Activated CD4-positive, CD25-positive, alpha-beta regulatory T cell treated with anti-CD3 and anti-CD28 coated beads, Interleukin-2, amount 50 U/mL, for 24 hours (primary cell): ENCODE measurements at regions not wholly inside any gene's neighbourhood (a gene's known extent, or its start where the extent isn't known, plus 50 kb on each side); places are given as distances from the start of the nearest gene placed in this dataset.
"Not testable (repeated sequence)": the region's sequence is repeated elsewhere in the genome, so short reads cannot be mapped to it uniquely, and the experiment has no call there.

Source experiments
- ATAC-seq, 2 donors: fragments of 150-1000 bp; cut with Tn5 transposase; one replicate each; pipeline ENCODE4 v1.10.0; 2021; ENCODE audit warnings: mild to moderate bottlenecking in 1 of 2, moderate library complexity in 1 of 2

DNA sequence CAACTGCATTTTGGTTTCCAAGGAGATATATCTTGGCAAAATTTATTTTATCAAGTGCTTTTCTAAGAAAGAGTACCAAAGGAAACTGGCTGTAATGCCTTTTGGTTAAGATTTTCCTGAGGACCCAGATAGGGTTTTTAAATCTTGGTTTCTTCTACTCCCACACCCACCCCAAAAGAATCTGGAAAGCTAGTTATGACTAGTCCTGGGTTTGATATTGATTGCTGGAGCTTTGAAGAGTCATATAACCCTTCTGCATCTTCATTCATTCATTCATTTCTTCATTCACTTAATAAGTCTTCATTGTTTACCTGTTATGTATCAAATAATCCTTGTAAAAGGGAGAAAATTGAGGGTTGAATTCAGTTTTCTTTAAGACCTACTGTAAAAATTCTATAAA, 425.2 kb downstream of the PCNX1 start:
- no peak for ATAC-seq

DNA sequence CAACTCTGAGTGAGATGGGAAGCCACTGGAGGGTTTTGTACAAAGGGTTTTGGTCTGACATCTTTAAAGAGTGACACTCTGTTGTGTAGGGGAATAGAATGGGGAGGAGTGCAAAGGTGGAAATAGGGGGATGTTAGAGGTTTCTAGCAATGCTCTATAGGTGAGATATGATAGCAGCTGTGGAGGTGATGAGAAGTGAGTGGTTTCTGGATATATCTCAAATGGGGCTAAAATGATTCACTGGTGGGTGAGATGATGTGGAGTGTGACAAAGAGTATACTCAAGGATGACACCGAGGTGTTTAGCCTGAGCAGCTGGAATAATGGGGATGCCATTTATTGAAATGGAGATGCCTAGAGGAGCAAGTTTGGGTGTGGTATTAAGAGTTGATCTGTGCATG, 426.4 kb downstream of the PCNX1 start:
- ATAC-seq, result peak; percentile 88 to 91

DNA sequence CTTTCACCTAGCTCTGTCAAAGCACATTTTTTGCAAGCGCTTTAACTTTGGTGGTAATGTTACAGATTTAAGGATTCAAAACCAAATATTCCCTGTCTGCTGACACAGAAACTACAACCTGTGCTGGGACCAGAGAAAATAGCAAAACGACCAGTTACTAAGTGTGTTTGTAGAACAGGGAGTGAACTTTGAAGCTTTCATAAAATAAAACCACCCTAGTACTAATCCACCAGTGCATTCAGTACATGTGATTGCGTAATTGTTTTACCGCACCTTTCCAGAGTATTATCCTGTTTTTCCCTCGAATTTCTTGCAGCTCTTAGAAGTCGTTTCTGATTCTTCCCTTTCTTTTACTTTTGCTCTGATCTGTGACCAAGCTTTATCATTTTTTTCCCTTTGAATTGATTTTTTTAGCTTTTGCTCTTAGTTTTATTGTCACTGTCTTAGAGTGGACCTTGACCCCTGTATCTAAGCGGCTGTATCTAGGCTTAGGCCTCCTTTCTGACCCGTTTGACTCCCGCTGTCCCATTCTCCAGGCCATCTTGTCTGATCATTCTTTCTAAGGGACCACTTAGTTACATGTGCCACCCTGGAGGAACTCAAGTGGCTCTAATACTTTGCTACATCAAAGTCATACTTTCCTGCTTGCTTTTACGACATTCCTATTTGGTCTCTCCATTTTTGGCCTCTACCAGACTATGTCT, 429.4 kb downstream of the PCNX1 start:
- no peak for ATAC-seq

DNA sequence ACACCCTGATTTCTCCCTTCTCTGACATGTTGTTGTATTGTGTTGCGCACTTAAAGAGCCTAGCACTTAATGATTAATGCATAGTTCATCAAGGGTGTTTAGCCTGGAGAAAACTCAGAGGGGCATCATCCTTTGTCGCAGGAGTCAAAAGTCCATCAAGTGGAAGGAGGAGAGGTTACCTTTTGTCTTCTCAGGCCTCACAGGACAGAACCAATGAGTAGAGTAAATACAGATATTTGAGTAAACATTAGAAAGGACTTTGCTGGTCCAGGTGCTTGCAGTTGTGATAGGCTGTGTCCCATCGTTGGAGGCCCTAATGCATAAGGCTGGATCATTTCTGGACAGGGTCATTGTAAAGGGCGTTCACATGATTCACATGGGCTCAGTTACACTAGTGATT, 430.9 kb downstream of the PCNX1 start:
- ATAC-seq, result no peak

DNA sequence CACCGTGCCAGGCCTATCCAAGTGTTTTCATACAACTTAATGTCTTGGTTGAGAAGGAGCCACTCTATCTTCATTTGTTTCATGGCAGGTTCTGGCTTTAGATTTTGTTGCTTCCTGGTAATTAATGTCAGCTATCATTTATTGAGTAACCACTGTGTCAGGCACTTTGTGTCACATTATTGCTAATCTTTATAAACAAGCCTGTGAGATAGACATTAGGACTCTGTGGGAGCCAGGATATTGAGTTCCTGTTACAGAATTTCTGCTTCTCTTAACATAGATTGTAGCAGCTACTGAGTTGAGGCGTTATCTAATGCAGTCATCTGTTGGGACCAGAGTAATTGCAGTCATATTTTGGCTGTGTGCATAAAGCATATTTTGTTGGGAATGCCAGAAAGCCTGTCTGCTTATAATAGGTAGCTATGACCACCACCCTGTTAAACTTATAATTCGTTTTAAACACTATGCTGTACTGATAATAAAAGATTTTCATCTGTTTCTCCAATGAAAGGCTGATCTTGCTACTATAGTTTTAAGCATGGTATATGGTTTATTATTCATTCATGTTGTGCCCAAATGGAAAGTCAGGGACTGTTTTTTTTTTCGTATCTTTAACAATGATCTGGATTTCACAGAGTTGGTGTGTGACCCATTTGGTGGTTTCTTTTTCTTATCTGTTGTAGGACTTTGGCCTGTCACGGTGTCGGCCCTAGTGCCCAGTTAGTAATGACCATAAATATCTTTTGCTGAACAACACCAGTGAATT, 432.6 kb downstream of the PCNX1 start:
- no peak for ATAC-seq

DNA sequence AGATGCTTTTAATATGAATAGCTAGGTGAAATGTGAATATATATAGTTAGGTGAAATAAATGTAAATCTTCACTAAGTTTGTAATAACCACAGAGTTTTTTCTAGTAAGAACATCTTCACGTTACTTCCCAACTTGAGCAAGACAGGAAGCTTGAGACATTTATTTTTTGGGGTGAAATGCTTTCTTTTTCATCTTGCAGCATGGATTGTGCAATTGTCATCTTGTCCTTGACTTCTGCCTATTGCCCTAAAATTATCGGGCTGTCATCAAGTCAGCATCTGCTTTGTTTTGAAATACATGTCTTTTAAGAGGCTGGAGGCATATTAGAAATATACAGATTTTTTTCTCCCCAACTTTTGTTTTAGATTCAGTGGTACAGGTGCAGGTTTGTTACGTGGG, 433.9 kb downstream of the PCNX1 start:
- no peak for ATAC-seq

DNA sequence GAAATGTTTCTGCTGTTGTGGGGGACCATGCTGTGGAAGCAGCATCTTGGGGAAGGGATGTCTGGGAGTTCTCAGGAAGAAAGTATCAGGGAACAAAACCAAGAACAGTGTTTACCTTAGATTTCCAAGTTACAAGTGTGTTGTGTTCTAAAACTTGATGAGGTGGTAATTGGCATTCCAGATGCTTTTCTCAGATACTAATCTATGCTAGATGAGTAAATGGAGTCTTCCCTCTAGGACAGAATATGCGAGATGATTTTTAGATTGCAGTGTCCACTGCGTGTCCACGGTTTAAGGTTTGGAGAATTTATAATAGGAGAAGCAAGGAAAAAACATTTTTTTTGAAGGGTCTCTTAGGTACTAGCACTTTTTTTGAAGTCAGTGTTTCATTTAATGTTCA, 436.5 kb downstream of the PCNX1 start:
- no peak for ATAC-seq

DNA sequence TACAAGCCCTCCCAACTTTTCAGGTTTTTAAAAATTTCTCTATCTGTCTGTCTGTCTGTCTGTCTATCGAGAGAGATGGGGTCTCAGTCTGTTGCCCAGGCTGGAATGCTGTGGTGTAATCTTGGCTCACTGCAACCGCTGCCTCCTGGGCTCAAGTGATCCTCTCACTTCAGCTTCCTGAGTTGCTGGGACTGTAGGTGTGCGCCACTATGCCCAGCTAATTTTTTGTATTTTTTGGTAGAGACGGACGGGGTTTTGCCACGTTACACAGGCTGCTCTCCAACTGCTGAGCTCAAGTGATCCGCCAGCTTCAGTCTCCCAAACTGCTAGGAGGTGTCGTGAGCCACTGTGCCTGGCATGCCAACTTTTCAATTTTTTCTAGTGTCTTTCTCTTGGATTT, 437.2 kb downstream of the PCNX1 start:
- no peak for ATAC-seq

DNA sequence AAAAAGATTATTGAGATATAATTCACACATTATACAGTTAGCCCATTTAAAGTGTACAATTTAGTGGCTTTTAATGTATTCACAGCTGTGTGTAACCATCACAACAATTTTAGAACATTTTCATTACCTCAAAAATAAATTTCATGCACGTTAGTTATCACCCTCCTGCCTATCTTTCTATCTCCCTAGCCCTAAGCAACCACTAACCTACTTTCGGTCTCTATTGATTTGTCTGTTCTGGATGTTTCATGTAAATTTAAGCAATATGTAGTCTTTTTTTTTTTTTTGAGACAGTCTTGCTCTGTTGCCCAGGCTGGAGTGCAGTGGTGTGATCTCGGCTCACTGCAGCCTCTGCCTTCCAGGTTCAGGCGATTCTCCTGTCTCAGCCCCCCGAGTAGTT, 439.4 kb downstream of the PCNX1 start:
- ATAC-seq, result peak in 1 of 2 donors; percentile 51

DNA sequence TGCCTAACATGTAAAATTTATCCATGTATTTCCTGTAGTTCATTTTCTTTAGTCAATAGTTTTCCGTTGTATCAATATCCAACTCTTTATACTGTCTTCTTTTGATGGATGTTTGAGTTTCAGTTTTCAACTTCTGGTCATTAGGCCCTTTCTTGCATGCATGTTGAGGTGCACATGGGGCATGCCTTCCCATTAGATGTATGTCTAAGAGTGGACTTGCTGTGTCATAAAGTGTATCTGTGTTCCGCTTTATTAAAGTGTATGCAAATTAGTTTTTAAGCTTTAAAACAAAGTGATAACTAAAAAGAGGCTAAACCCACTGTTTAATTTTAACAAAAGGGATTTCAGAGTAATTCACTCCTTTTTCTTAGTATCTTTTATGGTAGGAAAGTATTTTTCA, 441.1 kb downstream of the PCNX1 start:
- no peak for ATAC-seq

DNA sequence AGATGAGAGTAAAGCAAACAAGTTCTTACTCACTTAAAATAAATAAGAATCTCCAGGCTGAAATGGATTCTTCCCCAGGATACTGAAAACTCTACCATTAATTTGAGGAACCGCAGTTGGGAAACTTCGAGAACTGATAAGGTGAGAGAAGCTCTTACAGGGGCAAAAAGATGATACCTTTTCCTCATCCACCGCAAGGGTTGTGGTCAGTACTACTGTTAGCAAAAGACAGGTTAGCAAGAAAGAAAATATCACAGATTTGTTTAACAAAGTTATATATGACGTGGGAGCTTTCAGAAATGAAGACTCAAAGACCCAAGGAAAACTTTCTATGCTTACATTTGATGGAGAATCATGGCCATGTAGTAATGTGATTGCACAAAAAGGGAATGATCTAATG, 441.6 kb downstream of the PCNX1 start:
- ATAC-seq, result no peak

DNA sequence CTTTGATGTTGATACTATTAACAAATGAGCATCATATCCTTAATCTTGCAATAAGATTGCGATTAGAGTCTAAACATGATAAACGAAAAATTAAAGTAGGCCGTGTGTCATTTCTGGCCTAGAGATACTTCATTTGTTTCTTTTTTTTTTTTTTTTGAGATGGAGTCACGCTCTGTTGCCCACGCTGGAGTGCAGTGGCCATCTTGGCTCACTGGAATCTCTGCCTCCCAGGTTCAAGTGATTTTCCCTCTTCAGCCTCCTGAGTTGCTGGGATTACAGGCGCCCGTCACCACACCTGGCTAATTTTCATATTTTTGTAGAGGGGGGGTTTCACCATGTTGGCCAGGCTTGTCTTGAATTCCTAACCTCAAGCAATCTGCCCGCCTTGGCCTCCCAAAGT, 446.9 kb downstream of the PCNX1 start:
- no peak for ATAC-seq

DNA sequence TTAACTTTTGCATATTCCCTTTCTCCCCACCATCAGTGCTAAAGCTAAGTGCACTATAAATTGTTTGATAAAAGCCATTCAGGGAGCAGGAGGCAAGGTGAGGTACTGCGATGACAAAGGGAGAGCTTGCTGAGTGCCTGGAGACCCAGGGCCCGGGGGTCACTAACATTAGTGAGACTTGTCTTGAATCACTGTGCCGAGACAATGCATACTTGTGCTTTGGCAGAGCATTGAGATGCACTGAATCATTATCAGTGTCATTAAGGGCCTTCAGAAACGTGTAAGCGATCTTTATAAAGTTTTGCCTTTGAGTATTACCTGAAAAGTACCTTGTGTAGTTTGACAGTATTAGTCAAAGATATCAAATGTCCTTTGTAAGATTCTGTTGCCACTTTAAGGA, 447.5 kb downstream of the PCNX1 start:
- no peak for ATAC-seq

DNA sequence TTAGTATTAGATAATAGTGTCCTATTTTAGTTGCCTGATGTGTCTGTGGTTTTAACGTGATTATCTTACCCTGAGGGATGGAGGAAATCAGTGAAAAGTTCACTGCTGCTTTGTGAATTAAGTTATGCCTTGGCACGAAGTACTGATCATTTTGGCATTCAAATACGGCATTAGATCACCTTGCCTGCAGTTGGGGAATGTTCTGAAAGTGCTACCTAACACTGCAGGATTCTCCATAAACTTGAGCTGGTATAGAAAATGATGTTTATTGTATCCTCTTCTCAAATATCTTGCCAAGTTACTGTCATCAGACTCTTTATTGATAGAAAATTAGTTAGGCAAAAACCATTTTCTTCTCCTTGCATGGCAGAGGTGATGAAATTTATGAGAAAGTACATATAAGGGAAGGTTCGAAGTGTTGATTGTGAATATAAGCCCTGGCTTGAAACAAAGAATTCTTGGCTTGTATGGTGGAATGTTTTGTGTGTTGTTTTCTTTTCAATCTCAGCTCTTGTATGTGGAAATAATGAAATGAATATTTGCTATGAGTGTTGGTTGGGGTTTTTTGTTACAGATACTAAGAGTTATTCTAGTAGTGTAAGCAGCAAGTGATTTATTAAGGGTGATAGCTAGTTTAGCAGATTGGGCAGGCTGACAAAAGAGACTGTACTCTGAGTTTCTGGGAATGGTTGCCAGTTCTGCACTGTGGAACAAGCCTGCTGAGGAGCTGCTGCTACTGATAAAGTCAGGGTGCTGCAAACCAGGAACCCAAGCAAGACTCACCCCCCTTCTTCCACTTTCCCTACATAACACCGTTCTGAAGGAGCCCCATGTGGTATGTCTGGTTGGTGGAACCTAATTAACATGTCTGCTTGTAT, 448.3 kb downstream of the PCNX1 start:
- no peak for ATAC-seq

DNA sequence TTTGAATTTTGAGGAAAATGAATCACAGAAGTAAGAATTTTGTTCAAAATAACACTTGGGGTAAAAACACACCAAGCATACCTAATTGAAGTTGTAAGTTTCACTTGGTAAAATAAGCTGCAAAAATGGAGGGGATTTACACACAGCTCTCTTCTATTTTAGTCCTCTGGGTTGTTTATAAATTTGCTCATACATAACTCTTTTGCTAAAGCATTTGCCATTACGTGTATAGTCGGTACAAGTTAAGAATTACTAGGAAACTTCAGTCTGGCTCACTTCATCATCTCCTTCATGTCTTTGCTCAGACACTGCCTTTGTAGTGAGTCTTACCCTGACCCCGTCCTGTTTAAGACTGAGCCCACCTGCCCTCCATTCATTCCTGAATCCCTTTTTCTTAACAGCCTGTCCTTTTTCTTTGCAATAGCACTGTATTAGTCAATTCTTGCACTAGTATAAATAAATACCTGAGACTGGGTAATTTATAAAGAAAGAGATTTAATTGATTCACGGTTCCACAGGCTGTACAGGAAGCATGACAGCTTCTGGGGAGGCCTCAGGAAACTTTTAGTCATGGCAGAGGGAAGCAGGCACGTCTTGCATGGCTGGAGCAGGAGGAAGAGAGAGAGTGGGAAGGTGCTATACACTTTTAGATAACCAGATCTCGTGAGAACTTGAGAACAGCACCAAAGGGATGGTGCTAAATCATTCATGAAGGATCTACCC, 451.1 kb downstream of the PCNX1 start:
- peak; percentile 35 to 59 for ATAC-seq

DNA sequence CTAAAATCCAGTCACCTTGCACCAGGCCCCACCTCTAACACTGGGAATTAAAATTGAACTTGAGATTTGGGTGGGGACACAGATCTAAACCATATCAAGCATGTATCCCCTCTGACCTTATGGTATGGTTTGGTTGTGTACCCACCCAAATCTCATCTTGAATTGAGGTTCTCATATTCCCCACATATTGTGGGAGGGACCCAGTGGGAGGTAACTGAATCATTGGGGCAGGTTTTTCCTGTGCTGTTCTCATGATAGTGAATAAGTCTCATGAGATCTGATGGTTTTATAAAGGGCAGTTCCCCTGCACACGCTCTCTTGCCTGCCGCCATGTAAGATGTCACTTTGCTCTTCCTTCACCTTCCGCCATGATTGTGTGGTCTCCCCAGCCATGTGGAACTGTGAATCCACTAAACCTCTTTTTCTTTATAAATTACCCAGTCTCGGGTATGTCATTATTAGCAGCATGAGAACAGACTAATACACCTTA, 451.7 kb downstream of the PCNX1 start:
- ATAC-seq, result not testable (repeated sequence)

DNA sequence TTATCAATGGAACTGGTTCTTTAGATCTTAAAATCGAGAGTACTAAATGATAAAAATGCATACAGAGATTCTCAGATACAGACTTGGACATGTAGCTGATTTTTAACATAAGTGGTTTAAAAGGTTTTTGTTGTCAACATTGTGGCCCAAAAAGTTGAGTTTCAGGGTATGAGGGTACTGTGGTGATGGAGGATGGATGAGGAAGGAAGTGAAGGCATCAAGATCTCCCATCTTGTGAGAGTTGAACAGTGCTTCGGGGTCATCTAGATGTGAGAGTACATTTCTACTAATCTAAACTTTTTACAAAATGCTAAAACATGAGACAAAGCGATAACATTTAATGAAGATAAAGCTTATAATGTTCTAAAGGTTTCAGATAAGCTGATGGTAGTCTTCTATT, 452.6 kb downstream of the PCNX1 start:
- no peak for ATAC-seq

DNA sequence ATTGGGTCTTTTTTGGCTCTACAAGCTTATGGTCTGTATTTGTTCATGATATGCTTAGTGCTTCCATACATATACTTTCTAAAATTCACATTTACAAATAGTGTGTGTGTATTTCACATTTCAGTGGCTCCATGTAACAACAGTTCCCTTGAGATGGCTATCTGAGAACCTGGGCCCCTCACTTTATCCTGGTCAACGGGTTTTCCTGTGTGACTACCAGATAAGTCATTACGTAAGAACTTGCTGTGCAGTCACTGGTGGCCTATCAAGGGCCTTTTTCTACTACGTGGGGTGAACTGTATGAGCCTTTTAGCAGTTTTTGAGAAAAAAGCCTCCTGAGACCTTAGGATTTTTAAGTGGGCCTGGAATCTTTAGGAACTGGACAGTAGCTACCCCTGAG, 454.1 kb downstream of the PCNX1 start:
- ATAC-seq, result no peak

DNA sequence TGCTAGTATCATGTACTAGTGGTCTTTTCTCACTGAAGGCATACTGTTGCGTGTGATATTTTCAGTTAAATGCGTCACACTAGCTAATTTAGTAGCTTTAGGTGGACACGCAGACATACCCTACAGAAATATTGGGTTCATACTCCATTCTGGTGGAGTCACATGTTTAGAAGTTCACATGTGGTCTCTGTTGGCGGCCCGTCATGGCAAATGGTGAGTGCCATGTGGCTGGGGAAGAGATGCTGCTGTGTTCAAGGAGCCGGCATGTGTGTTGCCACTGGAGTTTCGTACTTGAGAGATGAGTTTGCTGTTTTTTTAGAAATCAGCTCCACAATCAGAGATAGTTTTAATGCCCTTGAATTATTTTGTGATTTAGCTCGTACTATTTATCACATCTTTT, 454.6 kb downstream of the PCNX1 start:
- no peak for ATAC-seq

DNA sequence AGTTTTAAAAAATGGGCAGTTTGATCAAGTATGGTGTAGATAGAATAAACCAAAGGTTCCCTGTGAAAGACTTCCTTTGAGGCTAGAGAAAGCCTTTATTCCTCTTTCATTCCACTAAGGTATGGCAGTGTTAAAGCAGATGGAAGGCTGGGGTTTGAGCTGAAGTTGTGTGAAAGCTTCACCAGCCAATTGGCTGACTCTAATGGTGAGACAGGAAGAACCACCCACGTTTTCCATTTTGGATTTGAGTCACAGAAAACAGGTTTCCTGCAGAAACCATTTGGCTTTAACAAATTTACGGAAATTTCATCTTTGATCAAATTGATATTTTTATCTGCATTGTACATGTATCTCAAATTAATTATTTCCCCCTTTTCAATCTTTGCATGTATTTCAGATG, 455.0 kb downstream of the PCNX1 start:
- no peak for ATAC-seq

DNA sequence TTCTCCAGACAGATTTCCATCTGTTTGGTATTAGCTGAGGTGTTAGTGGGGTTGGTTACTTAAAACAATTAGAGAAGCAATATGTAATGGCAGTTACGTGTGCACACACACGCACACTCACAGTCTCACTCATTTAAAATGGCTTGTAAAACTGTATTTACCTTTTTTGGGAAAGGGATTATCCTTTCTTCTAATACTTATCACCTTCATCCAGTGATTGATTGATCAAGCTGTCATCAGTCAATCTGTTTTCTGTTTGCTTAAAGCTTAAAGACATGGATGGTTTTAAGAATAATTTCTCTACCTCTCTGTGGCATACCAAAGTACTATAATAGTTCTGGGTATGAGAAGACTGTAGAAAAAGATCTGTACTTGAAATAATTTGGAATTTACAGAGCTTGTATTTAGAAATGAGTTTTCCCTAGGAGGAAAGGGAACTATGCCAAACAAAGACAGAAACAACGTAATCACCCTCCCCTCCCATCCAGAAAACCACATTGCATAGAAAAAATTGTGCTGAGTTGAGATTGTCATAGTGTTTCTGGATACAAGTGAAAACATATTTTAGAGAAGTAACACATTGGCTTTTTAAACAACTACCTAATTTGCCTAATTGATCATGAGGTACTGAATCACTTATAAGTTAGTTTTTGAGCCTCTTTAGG, 455.8 kb downstream of the PCNX1 start:
- no peak for ATAC-seq
